GM23338 (cell line): ENCODE measurements at regions not wholly inside any gene's neighbourhood (a gene's known extent, or its start where the extent isn't known, plus 50 kb on each side); places are given as distances from the start of the nearest gene placed in this dataset.

Experiments used
- ATAC-seq: fragments of 200-7000 bp; cut with Tn5 transposase; 3 replicates; pipeline ENCODE4 v1.9.1; 2020
- DNase-seq: peaks from one replicate; pipeline ENCODE4 v3.0.0-alpha.2; 2015; ENCODE audit warnings: low spot score
- H2AFZ ChIP-seq: fragments of 200-600 bp; sonication (generic); 2 replicates; pipeline ENCODE4 v1.8.0; 2016; ENCODE audit warnings: antibody characterized with exemption, mild to moderate bottlenecking, moderate library complexity
- H3F3A ChIP-seq: fragments of 200-600 bp; sonication (generic); replicated peaks from 2 replicates; pipeline ENCODE4 v1.8.0; 2017; ENCODE audit warnings: antibody characterized with exemption, mixed run types, low read depth
- H3K27ac ChIP-seq: fragments of 200-600 bp; sonication (generic); 2 replicates; pipeline ENCODE4 v1.6.1; 2016; ENCODE audit warnings: low read depth
- H3K27me3 ChIP-seq: fragments of 200-600 bp; sonication (generic); 2 replicates; pipeline ENCODE4 v1.8.0; 2016; ENCODE audit warnings: mild to moderate bottlenecking, mixed run types, moderate library complexity; ENCODE audit not compliant: insufficient read depth
- H3K36me3 ChIP-seq: fragments of 200-600 bp; sonication (generic); 2 replicates; pipeline ENCODE4 v1.8.0; 2016; ENCODE audit warnings: mild to moderate bottlenecking; ENCODE audit not compliant: insufficient read depth
- H3K4me1 ChIP-seq: fragments of 200-600 bp; sonication (generic); 2 replicates; pipeline ENCODE4 v1.8.0; 2016; ENCODE audit warnings: mild to moderate bottlenecking, moderate library complexity; ENCODE audit not compliant: insufficient read depth
- H3K4me2 ChIP-seq: fragments of 200-600 bp; sonication (generic); 2 replicates; pipeline ENCODE4 v1.7.1; 2017; ENCODE audit warnings: mixed run types
- H3K4me3 ChIP-seq: fragments of 200-600 bp; sonication (generic); 2 replicates; pipeline ENCODE4 v1.6.1; 2016; ENCODE audit warnings: mixed run types
- H3K79me2 ChIP-seq: fragments of 200-600 bp; sonication (generic); replicated peaks from 2 replicates; pipeline ENCODE4 v1.8.0; 2017; ENCODE audit warnings: mild to moderate bottlenecking; ENCODE audit not compliant: insufficient read depth
- H3K9me2 ChIP-seq: fragments of 200-600 bp; sonication (generic); 2 replicates; pipeline ENCODE4 v1.8.0; 2017; ENCODE audit not compliant: insufficient read depth
- H4K20me1 ChIP-seq: fragments of 200-600 bp; sonication (generic); replicated peaks from 2 replicates; pipeline ENCODE4 v1.8.0; 2017; ENCODE audit warnings: mild to moderate bottlenecking; ENCODE audit not compliant: insufficient read depth
- H3K27ac Mint-ChIP-seq: 2 replicates; pipeline ENCODE4 v1.8.0; 2020; ENCODE audit warnings: inconsistent platforms, mild to moderate bottlenecking, moderate library complexity, mixed read lengths
- H3K27me3 Mint-ChIP-seq: 3 replicates; pipeline ENCODE4 v1.8.0; 2022; ENCODE audit warnings: low read depth, mild to moderate bottlenecking, moderate library complexity, mixed read lengths, inconsistent platforms; ENCODE audit not compliant: insufficient read depth, poor library complexity
- H3K36me3 Mint-ChIP-seq: 3 replicates; pipeline ENCODE4 v1.8.0; 2021; ENCODE audit warnings: low read depth, mild to moderate bottlenecking, inconsistent platforms, moderate library complexity, mixed read lengths
- H3K4me1 Mint-ChIP-seq: 3 replicates; pipeline ENCODE4 v1.8.0; 2020; ENCODE audit warnings: mild to moderate bottlenecking, inconsistent platforms, mixed read lengths
- H3K4me3 Mint-ChIP-seq: 3 replicates; pipeline ENCODE4 v1.8.0; 2021; ENCODE audit warnings: moderate library complexity, mild to moderate bottlenecking, inconsistent platforms, mixed read lengths
- H3K9me3 Mint-ChIP-seq: 3 replicates; pipeline ENCODE4 v1.8.0; 2020; ENCODE audit warnings: moderate library complexity, mild to moderate bottlenecking, inconsistent platforms, mixed read lengths
- CREB1 ChIP-seq: fragments of 250-450 bp; sonication (Bioruptor Pico); IDR thresholded peaks from 2 replicates; pipeline ENCODE4 v1.5.0; 2020; ENCODE audit warnings: low read depth, mild to moderate bottlenecking, moderate library complexity
- CTCF ChIP-seq, 2 experiments: fragments of 200-600 bp in 1 of 2; sonication (generic) in 1 of 2; conservative IDR thresholded peaks; 2 replicates each; pipeline versions ENCODE4 v1.5.1 to v1.6.1; 2016 to 2017; ENCODE audit warnings: antibody characterized with exemption in 2 of 2, low read depth in 2 of 2, mild to moderate bottlenecking in 2 of 2, moderate library complexity in 1 of 2
- ETS1 ChIP-seq: IDR thresholded peaks from 2 replicates; pipeline ENCODE4 v1.6.1; 2016; ENCODE audit warnings: antibody characterized with exemption
- EZH2 ChIP-seq: fragments of 200-600 bp; sonication (generic); IDR thresholded peaks from one replicate; pipeline ENCODE4 v1.8.0; 2017; ENCODE audit warnings: antibody characterized with exemption, mild to moderate bottlenecking, low read depth; ENCODE audit not compliant: unreplicated experiment
- EZH2phosphoT487 ChIP-seq: fragments of 200-600 bp; sonication (generic); IDR thresholded peaks from one replicate; pipeline ENCODE4 v1.8.1; 2018; ENCODE audit warnings: antibody characterized with exemption; ENCODE audit not compliant: unreplicated experiment
- JUNB ChIP-seq: IDR thresholded peaks from one replicate; pipeline ENCODE4 v1.6.1; 2016; ENCODE audit warnings: antibody characterized with exemption; ENCODE audit not compliant: unreplicated experiment
- REST ChIP-seq: IDR thresholded peaks from one replicate; pipeline ENCODE4 v1.6.1; 2018; ENCODE audit warnings: antibody characterized with exemption; ENCODE audit not compliant: unreplicated experiment
- STAT1 ChIP-seq: IDR thresholded peaks from one replicate; pipeline ENCODE4 v1.6.1; 2016; ENCODE audit warnings: antibody characterized with exemption; ENCODE audit not compliant: unreplicated experiment
- ZNF114 ChIP-seq: fragments of 250-450 bp; sonication (Bioruptor Pico); IDR thresholded peaks from 2 replicates; pipeline ENCODE4 v1.5.0; 2020; ENCODE audit warnings: mild to moderate bottlenecking, moderate library complexity
- ZNF462 ChIP-seq: fragments of 250-450 bp; sonication (Bioruptor Pico); IDR thresholded peaks from 2 replicates; pipeline ENCODE4 v1.5.0; 2020; ENCODE audit warnings: mild to moderate bottlenecking, moderate library complexity

GRCh38 chr14:97028382-97028781 lies 231.2 kb downstream of the VRK1 start:
- no peaks in the 10 kb centered on the region for H4K20me1 ChIP-seq
- H3K9me2 ChIP-seq: peaks cover 4% of the 10 kb centered on the region; the same call in 1 of the 2 replicates
- peaks cover 57% of the 10 kb centered on the region for H3K4me1 Mint-ChIP-seq
- H3K27ac Mint-ChIP-seq: no peak overlapping the region
- no peak for DNase-seq
- peaks cover 24% of the 10 kb centered on the region for H3K27me3 ChIP-seq
- peaks cover 25% of the 10 kb centered on the region for H3K27me3 Mint-ChIP-seq
- H3K4me3 ChIP-seq: no peak overlapping the region
- no peak overlapping the region for H3K4me3 Mint-ChIP-seq
- H3K4me2 ChIP-seq: 0 out of 2 replicates have a peak overlapping the region, but pooled peaks have one; percentile 59
- H2AFZ ChIP-seq: no peak overlapping the region
- H3K4me1 ChIP-seq: peaks cover 52% of the 10 kb centered on the region
- peaks cover 9% of the 10 kb centered on the region; the same call in 2 of the 3 replicates for H3K9me3 Mint-ChIP-seq
- TF ChIP-seq STAT1 (no peak), JUNB (no peak), ZNF114 (no peak), EZH2 (no peak), CTCF (conservative IDR thresholded peaks at IDR 0.05; ENCODE audit: low read depth in 2 of 2) (no peak), CREB1 (CRISPR knock-in tag) (no peak), EZH2phosphoT487 (no peak), REST (no peak), ETS1 (no peak), ZNF462 (no peak)
- H3K36me3 ChIP-seq: 0 out of 2 replicates have a peak, but pooled peaks cover 4% of the 10 kb centered on the region
- no peaks in the 10 kb centered on the region for H3K79me2 ChIP-seq
- no peak for ATAC-seq
- peaks cover 7% of the 10 kb centered on the region for H3K36me3 Mint-ChIP-seq
- no peak overlapping the region for H3K27ac ChIP-seq
- H3F3A ChIP-seq: no peaks in the 10 kb centered on the region
